Pancreas (tissue), 10 donors: ENCODE measurements at regions not wholly inside any gene's neighbourhood (a gene's known extent, or its start where the extent isn't known, plus 50 kb on each side); places are given as distances from the start of the nearest gene placed in this dataset.

Experiments used
- ATAC-seq, 4 donors: fragments of 200-7000 bp; cut with Tn5 transposase; one replicate each; pipeline versions ENCODE4 v1.8.0 to v1.9.1; 2020; ENCODE audit warnings: mild to moderate bottlenecking in 4 of 4, moderate library complexity in 4 of 4
- DNase-seq, 6 donors: peaks; one replicate each; pipeline ENCODE4 v3.0.0-alpha.2; 2020
- FAIRE-seq: peaks from 2 replicates; lab custom pipeline; 2012; peaks lifted over from hg19 to GRCh38; lab: Jason Lieb, UNC
- H3K27ac ChIP-seq, 4 donors: fragments of 200-600 bp; sonication (generic); 1 replicate in 3 of 4; 2 replicates in 1 of 4; pipeline versions ENCODE4 v1.5.0 to v1.8.0; 2020
- H3K27me3 ChIP-seq, 4 donors: fragments of 200-600 bp; one replicate each; pipeline ENCODE4 v1.8.0; 2021
- H3K36me3 ChIP-seq, 3 donors: fragments of 200-600 bp; sonication (generic) in 1 of 3; one replicate each; pipeline versions ENCODE4 v1.5.0 to v1.8.0; 2020 to 2021
- H3K4me1 ChIP-seq, 3 donors: fragments of 200-600 bp; one replicate each; pipeline ENCODE4 v1.8.0; 2021
- H3K4me3 ChIP-seq, 4 donors: fragments of 200-600 bp; sonication (generic) in 2 of 4; one replicate each; pipeline versions ENCODE4 v1.5.0 to v1.8.0; 2020 to 2021
- H3K9me3 ChIP-seq, 4 donors: fragments of 200-600 bp; one replicate each; pipeline ENCODE4 v1.8.0; 2021
- CTCF ChIP-seq, 4 donors: fragments of 200-600 bp; sonication (generic) in 3 of 4; IDR thresholded peaks; one replicate each; pipeline versions ENCODE4 v1.5.0 to v1.8.0; 2021; ENCODE audit warnings: antibody characterized with exemption in 4 of 4
- WGBS, 2 donors: extraction: QIAGEN DNeasy Blood & Tissue Kit; methylation state at CpG; one replicate each; pipeline ENCODE4 v1.1.7; 2013; 5-methylcytosine and 5-hydroxymethylcytosine counted together
- intact Hi-C, 3 donors: fragments of 100-400 bp; cut with DNase I; formaldehyde crosslinking; loops; one replicate each; pipeline versions ENCODE4 v1.11.1 to v1.14.2; 2022
- donor health status: healthy with polysubstance abuse.
- donor health status: DM: no; HTN: no; CAD: no; lungs with moderate emphysema.
- donor health status: DM: no; HTN: no; CAD: no.
- donor health status: control.
- donor health status: control.
- donor health status: Bipolar disorder and iron deficiency.
- donor health status: DM: yes; HTN: yes; CAD: no.
- donor health status: DM: no; HTN: no; CAD: no.
- donor health status: DM: no; HTN: no; CAD: no.
- donor health status: DM: yes; HTN: yes; CAD: no.

GRCh38 chr3:127469760-127470159 lies 120.8 kb downstream of the TPRA1 start:
- no peak overlapping the region for H3K4me3 ChIP-seq
- no peaks in the 10 kb centered on the region for H3K4me1 ChIP-seq
- H3K9me3 ChIP-seq, result no peaks in the 10 kb centered on the region
- H3K27me3 ChIP-seq, result no peaks in the 10 kb centered on the region
- WGBS, 2 donors, result 77 to 78% methylated on average over 9 of the region's 9 CpGs
- H3K27ac ChIP-seq, result no peak overlapping the region
- TF ChIP-seq CTCF (IDR thresholded peaks at IDR 0.05), result no peak
- FAIRE-seq, result no peak
- intact Hi-C loops, result loop anchor here in 1 of 3 donors (10.0 kb wide), 1 partner anchor 795 kb away; no protein-coding TSS in a partner anchor
- no peak for ATAC-seq
- H3K36me3 ChIP-seq, result no peaks in the 10 kb centered on the region
- no peak for DNase-seq

- intact Hi-C loops, result loop anchor here in 1 of 3 donors (10.0 kb wide), 1 partner anchor 793 kb away; no protein-coding TSS in a partner anchor
- DNase-seq, result no peak
- no peak for FAIRE-seq
- Histone ChIP-seq H3K36me3 (no peaks in the 10 kb centered on the region), H3K4me3 (no peak overlapping the region), H3K4me1 (no peaks in the 10 kb centered on the region), H3K27me3 (no peaks in the 10 kb centered on the region), H3K9me3 (no peaks in the 10 kb centered on the region), H3K27ac (no peak overlapping the region)
- no peak for ATAC-seq
- 59 to 70% methylated on average over 12 of the region's 12 CpGs for WGBS, 2 donors
- no peak for TF ChIP-seq CTCF (IDR thresholded peaks at IDR 0.05)
Measured at GRCh38 chr3:127467391-127467790, 123.1 kb downstream of the TPRA1 start.

DNA sequence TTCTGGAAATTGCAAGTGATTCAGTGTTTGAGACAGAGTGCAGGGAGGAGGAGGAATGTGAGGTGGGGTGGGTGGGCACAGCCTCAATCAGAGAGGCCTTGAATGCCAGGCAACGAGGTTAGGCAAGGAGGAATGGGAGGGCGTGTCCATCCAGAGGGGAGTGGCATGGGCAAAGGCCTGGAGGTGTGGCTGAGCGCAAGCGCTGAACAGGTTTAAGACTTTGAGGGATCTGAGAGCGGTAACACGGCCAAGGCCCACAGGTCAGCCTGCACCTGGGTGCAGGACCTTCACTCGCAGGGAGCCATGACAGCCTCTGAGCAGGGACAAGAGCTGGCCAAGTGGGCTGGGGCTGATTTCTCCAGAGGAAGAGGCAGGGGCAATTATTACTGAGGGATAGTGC lies 125.9 kb downstream of the TPRA1 start:
- H3K4me1 ChIP-seq, result no peaks in the 10 kb centered on the region
- H3K36me3 ChIP-seq, result no peaks in the 10 kb centered on the region
- no peak overlapping the region for H3K4me3 ChIP-seq
- TF ChIP-seq CTCF (IDR thresholded peaks at IDR 0.05), result no peak
- intact Hi-C loops, result loop anchor here in 1 of 3 donors (10.0 kb wide), 1 partner anchor 790 kb away; no protein-coding TSS in a partner anchor
- DNase-seq (no peak), ATAC-seq (no peak), FAIRE-seq (no peak)
- H3K9me3 ChIP-seq, result no peaks in the 10 kb centered on the region
- H3K27ac ChIP-seq, result no peak overlapping the region
- 56 to 68% methylated on average over 7 of the region's 7 CpGs for WGBS, 2 donors
- no peaks in the 10 kb centered on the region for H3K27me3 ChIP-seq

DNA sequence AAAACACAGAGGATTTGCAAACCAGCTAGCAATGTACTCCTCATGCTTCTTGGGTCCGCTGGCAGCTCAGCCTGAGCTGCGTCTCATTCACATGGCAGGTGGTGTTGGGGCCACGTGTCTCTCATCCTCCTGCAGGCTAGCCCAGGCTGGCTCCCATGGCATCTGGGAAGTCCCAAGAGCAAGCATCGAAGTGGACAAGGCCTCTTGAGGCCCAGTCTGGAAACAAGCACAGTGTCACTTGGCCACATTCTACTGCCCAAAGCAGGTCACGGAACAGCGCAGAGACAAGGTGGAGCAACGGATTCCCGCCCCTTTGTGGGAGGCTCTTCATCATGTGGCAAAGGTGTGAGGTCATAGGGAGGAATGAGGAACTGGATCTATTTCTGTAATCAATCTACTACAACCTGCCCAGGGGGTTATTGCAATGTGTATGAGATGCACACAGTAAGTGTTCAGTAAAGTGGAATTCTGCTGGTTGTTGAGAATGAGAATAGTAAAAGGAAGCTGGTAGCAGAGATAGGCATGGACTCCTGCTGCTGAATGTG lies 128.3 kb downstream of the TPRA1 start:
- no peak for ATAC-seq
- no peak for FAIRE-seq
- no peak for DNase-seq
- whole genome bisulfite sequencing, 2 donors, result 76 to 79% methylated on average over 8 of the region's 8 CpGs
- no peak for TF ChIP-seq CTCF (IDR thresholded peaks at IDR 0.05)
- Histone ChIP-seq H3K27ac (no peak overlapping the region), H3K4me1 (no peaks in the 10 kb centered on the region), H3K36me3 (no peaks in the 10 kb centered on the region), H3K27me3 (peaks cover 0 to 2% (median 0%) of the 10 kb centered on the region in 4 donors), H3K9me3 (no peaks in the 10 kb centered on the region), H3K4me3 (no peak overlapping the region)
- intact Hi-C loops, result loop anchor here in 1 of 3 donors (10.0 kb wide), 1 partner anchor 787 kb away; no protein-coding TSS in a partner anchor

GRCh38 chr3:127461286-127461910 lies 129.1 kb downstream of the TPRA1 start:
- WGBS, 2 donors, result 76 to 78% methylated on average over 10 of the region's 10 CpGs
- DNase-seq (no peak), FAIRE-seq (no peak), ATAC-seq (no peak)
- peaks cover 0 to 6% (median 0%) of the 10 kb centered on the region in 4 donors for H3K27me3 ChIP-seq
- H3K36me3 ChIP-seq, result no peaks in the 10 kb centered on the region
- intact Hi-C loops, result loop anchor here in 1 of 3 donors (10.0 kb wide), 1 partner anchor 787 kb away; no protein-coding TSS in a partner anchor
- no peak overlapping the region for H3K4me3 ChIP-seq
- no peaks in the 10 kb centered on the region for H3K4me1 ChIP-seq
- TF ChIP-seq CTCF (IDR thresholded peaks at IDR 0.05), result no peak
- no peaks in the 10 kb centered on the region for H3K9me3 ChIP-seq
- H3K27ac ChIP-seq, result no peak overlapping the region
